VCaP (cell line): ENCODE measurements at regions not wholly inside any gene's neighbourhood (a gene's known extent, or its start where the extent isn't known, plus 50 kb on each side); places are given as distances from the start of the nearest gene placed in this dataset.

ENCODE experiments used
- H3K27ac ChIP-seq: fragments of 450-650 bp; 2 replicates; pipeline ENCODE4 v1.5.1; 2017
- TF ChIP-seq, protein P1 (sequence below): fragments of 450-650 bp; conservative IDR thresholded peaks from 2 replicates; pipeline ENCODE4 v1.5.1; 2017; ENCODE audit warnings: mild to moderate bottlenecking, moderate library complexity

DNA sequence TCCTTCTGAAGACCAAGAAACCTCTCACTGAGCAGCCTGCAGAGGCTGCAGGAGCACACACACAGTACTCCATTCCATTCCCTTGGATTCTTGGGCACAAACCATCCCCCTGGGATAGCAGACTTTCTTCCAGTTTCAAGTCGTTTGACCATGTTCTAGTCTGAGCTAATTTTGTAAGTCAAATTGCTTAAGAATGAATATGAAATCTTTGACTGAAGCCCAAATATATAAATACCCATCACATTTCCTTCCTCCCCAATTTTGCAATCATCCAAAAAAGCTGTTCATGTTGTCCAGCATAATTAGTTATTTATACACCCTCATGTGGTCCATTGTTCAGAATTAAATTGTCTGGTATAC is 231.2 kb upstream of the TPRG1 start:
- TF ChIP-seq, protein P1, sequence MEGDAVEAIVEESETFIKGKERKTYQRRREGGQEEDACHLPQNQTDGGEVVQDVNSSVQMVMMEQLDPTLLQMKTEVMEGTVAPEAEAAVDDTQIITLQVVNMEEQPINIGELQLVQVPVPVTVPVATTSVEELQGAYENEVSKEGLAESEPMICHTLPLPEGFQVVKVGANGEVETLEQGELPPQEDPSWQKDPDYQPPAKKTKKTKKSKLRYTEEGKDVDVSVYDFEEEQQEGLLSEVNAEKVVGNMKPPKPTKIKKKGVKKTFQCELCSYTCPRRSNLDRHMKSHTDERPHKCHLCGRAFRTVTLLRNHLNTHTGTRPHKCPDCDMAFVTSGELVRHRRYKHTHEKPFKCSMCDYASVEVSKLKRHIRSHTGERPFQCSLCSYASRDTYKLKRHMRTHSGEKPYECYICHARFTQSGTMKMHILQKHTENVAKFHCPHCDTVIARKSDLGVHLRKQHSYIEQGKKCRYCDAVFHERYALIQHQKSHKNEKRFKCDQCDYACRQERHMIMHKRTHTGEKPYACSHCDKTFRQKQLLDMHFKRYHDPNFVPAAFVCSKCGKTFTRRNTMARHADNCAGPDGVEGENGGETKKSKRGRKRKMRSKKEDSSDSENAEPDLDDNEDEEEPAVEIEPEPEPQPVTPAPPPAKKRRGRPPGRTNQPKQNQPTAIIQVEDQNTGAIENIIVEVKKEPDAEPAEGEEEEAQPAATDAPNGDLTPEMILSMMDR: no peak
- no peak overlapping the region for H3K27ac ChIP-seq

DNA sequence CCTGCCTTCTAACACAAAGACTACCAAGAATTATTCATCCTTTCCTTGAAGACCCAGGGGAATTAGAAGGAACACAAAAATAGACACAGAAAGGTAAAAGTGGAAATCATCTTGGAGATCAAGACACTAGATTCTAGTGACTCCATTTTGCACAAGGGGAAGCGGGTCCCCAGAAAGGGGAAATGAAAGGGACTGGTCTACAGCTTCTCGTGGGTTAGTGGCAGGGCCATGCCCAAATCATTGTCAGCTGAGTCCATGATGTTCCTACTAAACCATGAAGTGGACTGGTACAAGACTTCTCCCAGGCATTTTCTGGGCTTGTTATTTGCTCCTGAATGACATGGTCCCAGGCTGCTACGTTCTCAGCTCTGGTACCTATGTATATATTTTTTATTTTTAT is 230.7 kb upstream of the TPRG1 start:
- TF ChIP-seq, protein P1: no peak
- no peak overlapping the region for H3K27ac ChIP-seq

DNA sequence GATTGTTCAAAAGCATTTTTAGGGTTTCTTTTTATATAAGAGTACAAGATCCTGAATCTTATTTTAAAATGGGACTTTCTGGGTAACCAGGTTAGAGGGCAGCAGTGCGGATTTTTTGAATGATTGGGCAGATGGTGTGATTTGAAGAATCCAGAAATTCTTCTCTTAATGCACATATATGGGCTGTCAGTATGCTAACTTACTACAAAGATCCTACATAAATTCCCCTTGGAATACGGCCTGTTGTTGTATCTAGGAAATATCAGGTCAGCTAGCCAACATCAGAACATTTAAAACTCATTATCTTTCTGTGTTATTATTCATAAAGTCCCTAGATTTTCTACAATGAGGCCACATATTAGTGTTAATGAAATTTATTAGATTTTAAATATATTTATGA is 229.6 kb upstream of the TPRG1 start:
- no peak overlapping the region for H3K27ac ChIP-seq
- TF ChIP-seq, protein P1: no peak

DNA sequence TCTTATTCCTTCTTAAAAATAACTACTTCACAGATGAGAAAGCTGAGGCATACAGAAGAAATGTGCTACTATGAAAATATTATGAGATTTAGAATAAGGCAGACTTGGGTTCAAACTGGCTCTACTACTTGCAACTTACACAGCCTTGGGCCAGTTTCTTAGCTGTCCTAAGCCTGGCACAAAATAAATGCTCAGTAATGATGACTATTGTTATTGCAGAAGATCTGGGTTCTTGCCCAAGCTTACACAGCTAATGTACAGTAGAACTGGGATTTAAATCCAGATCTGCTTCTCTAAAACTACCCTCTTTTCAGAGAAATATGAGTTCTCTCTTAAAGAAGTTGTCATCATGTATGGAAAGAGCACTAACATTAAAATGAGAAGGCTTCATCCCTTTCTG is 228.2 kb upstream of the TPRG1 start:
- H3K27ac ChIP-seq: no peak overlapping the region
- TF ChIP-seq, protein P1: no peak

DNA sequence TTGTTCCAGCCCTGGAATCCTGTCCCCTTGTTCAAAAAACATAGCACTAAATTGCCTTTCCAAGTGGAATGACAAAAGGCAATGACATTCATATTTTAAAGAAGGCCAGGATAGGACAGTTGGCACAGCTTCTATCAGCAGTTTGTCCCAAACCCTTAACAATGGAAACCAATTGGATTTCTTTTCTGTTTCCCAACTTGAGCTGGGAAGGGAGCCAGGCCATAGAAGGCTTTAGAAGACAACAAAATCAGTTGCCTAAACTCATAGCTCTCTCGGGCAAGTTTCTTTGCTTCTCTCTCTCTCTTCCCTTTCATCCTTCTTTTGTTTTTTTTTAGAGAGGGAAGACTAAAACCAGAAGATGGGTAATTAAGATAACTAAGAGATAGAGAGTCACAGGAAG is 227.7 kb upstream of the TPRG1 start:
- H3K27ac ChIP-seq: no peak overlapping the region
- TF ChIP-seq, protein P1: no peak

DNA sequence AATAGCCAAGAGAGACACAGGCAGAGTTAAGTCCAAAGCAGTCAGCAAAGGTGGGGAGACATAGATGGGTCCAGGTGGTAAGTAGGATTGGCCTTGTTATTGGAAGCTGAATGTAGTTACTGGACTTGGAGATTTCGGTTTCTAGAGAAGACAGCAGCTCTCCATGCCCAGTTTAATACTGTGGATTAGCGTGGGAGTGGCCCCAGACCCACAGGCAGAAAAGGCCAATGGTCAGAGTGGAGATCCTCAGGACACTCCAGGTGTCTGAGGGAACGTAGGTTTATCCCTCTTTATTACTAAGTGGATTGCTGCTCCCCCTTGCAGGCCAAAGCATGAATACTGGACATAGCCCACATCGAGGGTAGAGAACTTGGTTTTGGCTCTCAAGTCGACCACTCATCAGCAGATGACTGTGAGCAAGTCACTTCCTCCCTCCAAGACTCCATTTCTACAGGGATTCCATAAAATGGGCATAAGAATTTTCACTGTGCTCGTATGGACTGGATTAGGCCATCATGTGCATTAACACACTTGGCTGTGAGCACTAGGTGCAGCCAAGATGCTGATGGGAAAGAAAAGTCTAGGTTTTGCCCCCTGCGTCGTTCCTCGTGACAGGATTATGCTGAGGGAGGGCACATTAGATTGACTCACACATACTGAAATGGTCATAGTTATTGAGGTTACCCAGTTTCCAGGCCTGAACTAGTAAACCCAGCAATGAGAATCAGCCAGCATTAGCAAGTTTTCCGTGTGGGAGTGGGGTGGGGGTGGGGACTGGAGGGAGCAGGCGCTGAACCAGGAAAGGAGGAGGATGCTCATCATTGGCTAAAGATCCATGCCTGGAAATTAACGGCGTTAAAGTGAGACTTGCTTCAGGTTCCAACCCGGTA is 225.2 kb upstream of the TPRG1 start:
- TF ChIP-seq, protein P1: no peak
- H3K27ac ChIP-seq: peak overlapping the region; percentile 95

DNA sequence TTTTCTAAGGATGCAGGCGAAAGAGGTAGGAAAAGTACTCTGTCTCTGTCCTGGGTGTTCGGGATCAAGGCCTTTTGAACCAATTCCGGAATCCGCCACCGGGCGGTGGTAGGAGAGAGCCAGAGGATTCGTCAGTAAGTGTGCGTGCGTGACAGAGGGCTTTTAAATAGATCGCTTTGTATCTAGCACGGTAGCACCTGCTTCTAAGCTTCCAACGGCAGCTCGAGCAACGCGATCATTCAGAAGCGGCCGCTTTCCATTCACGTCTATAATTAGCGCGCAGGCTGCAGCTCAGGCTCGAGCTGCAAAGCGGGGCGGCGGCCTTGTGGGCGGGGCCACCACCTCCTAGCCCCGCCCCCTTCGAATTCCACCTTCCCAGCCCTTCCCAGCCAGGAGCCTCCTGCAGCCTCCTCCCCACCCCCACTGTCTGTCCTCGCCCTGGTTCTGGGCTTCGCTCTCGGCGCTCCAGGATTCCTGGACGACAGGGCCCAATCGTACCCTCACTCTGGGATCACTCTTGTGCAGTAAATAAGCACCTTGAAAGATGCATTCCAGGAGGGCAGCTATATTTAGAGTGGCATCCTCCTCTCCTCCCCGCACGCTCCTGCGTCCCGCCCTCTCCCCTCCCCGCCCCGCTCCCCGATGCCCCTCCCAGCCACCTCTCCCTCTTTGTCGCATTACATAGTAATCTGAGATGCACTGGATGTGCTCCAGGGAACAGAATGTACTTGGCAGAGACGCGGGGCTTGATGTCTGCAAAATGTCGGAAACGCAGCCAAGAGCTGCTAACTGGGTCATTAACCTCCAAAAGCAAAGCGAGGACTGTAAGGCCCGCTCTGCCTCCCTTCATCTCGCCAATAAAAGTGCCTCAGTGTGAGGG is 224.1 kb upstream of the TPRG1 start:
- TF ChIP-seq, protein P1: peak; percentile 60
- H3K27ac ChIP-seq: peak overlapping the region; percentile 95
